ENCODE measurements at regions not wholly inside any gene's neighbourhood (a gene's known extent, or its start where the extent isn't known, plus 50 kb on each side); places are given as distances from the start of the nearest gene placed in this dataset.
"Not testable (repeated sequence)": the region's sequence is repeated elsewhere in the genome, so short reads cannot be mapped to it uniquely, and the experiment has no call there.

DNA sequence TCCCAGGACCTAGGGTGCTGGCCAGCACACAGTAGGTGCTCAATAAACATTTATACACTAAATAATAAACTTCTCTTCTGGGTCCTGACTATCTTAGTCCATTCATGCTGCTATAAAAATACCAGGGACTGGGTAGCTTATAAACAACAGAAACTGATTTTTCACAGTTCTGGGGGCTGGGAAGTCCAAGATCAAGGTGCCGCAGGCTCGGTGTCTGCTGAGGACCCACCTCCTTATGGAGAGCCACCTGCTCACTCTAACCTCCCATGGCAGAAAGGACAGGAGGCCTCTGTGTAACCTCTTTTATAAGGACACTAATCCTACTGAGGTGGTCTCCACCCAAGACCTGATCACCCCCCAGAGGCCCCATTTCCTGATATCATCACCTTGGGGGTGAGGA is 114.4 kb upstream of the IQSEC1 start:
- no peaks in the 10 kb centered on the region for H3K9me3 ChIP-seq
- no peaks in the 10 kb centered on the region for H3K27me3 ChIP-seq
- no peak overlapping the region for H3K4me3 ChIP-seq
- no peak overlapping the region for H3K27ac ChIP-seq
- DNase-seq: no peak
- intact Hi-C loops (cut with DNase I; ENCODE audit: low total_unique reads): no loop called here
- no peaks in the 10 kb centered on the region for H3K4me1 ChIP-seq
- TF ChIP-seq, protein P1, sequence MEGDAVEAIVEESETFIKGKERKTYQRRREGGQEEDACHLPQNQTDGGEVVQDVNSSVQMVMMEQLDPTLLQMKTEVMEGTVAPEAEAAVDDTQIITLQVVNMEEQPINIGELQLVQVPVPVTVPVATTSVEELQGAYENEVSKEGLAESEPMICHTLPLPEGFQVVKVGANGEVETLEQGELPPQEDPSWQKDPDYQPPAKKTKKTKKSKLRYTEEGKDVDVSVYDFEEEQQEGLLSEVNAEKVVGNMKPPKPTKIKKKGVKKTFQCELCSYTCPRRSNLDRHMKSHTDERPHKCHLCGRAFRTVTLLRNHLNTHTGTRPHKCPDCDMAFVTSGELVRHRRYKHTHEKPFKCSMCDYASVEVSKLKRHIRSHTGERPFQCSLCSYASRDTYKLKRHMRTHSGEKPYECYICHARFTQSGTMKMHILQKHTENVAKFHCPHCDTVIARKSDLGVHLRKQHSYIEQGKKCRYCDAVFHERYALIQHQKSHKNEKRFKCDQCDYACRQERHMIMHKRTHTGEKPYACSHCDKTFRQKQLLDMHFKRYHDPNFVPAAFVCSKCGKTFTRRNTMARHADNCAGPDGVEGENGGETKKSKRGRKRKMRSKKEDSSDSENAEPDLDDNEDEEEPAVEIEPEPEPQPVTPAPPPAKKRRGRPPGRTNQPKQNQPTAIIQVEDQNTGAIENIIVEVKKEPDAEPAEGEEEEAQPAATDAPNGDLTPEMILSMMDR (IDR thresholded peaks at IDR 0.05): no peak
- no peak for TF ChIP-seq POLR2A (IDR thresholded peaks at IDR 0.05)
- H3K36me3 ChIP-seq: no peaks in the 10 kb centered on the region

DNA sequence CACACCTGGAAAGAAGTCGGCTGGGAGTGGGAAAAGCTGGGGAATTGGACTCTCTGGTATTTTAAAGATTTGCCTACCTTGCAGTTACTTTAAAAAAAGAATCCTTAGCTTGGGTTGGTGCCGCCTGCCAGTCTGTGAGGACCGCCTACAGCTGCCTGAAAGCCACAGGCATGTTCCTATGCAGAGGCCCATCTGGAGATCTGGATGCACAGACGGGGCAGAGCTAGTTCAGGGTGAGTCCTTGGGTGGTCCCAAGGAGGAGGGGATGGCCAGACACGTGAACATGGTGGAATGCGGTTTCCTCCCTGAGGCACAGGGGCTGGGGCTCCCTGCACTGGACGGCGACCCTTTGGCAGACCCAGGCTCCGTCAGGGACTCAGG is 113.2 kb upstream of the IQSEC1 start:
- Histone ChIP-seq H3K27me3 (no peaks in the 10 kb centered on the region), H3K4me3 (no peak overlapping the region), H3K4me1 (no peaks in the 10 kb centered on the region), H3K36me3 (no peaks in the 10 kb centered on the region), H3K27ac (no peak overlapping the region), H3K9me3 (no peaks in the 10 kb centered on the region)
- no peak for DNase-seq
- no peak for TF ChIP-seq POLR2A (IDR thresholded peaks at IDR 0.05)
- TF ChIP-seq, protein P1 (IDR thresholded peaks at IDR 0.05): no peak
- intact Hi-C loops (cut with DNase I; ENCODE audit: low total_unique reads): no loop called here

DNA sequence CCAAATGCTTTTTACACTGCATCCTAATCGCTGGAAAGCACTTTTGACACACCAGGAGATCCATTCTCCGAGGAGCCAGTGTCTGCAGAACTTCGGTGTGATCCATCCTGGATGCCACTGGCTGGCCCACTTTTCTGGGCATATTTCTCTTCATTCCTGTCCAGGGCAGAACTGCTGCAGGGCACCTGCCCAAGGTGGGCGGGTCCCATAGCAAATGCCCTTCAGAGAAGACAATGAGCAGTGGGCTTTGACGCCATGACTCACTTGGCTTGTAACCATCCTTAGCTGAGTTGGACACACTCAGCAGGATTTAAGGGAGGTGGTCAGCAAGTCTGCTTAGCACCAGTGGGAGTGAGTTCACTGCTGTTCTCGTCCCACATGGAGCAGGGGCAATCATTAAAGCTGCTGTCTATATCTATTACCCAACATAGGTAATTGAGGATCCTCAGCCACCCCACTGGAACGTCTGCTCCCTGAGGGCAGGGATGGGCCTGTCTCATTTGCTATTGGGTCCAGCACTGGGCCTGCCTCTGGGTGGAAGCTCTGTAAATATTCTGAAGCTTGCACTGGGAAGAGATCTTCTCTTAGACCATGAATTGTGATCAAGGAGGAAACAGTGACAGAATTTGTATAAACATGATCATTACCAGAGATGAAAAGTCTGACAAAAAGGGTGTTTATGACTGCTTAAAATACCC is 112.7 kb upstream of the IQSEC1 start:
- no peaks in the 10 kb centered on the region for H3K4me1 ChIP-seq
- intact Hi-C loops (cut with DNase I; ENCODE audit: low total_unique reads): no loop called here
- H3K36me3 ChIP-seq: no peaks in the 10 kb centered on the region
- H3K9me3 ChIP-seq: no peaks in the 10 kb centered on the region
- H3K4me3 ChIP-seq: no peak overlapping the region
- H3K27ac ChIP-seq: no peak overlapping the region
- DNase-seq: no peak
- TF ChIP-seq, protein P1 (IDR thresholded peaks at IDR 0.05): no peak
- TF ChIP-seq POLR2A (IDR thresholded peaks at IDR 0.05): no peak
- H3K27me3 ChIP-seq: no peaks in the 10 kb centered on the region

DNA sequence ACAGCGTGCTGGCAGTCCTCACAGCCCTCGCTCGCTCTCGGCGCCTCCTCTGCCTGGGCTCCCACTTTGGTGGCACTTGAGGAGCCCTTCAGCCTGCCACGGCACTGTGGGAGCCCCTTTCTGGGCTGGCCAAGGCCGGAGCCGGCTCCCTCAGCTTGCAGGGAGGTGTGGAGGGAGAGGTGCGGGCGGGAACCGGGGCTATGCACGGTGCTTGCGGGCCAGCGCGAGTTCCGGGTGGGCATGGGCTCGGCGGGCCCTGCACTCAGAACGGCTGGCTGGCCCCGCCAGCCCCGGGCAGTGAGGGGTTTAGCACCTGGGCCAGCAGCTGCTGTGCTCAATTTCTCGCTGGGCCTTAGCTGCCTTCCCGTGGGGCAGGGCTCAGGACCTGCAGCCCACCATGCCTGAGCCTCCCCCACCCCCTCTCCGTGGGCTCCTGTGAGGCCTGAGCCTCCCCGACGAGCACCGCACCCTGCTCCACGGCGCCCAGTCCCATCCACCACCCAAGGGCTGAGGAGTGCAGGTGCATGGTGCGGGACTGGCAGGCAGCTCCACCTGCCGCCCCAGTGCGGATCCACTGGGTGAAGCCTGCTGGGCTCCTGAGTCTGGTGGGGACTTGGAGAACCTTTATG is 106.5 kb upstream of the IQSEC1 start:
- intact Hi-C loops (cut with DNase I; ENCODE audit: low total_unique reads): not testable (repeated sequence)

DNA sequence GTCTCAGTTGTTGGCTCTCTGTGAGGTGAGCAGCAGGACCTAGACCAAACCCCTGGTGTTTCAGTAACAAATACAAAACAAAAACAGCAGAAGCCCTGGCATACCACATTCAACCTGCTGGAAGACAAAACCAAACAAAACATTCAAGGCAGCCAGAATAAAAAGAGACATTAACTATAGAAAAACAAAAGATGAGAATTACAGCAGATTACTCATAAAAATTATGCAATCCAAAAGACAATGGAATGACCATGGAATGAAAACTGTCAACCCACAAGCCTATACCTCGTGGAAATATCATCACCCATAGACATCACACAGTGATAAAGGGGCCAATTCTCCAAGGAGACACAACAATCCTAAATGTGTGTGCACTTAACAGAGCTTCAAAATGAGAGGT is 106.0 kb upstream of the IQSEC1 start:
- Histone ChIP-seq H3K4me3 (no peak overlapping the region), H3K4me1 (no peaks in the 10 kb centered on the region), H3K36me3 (no peaks in the 10 kb centered on the region), H3K27ac (no peak overlapping the region), H3K9me3 (no peaks in the 10 kb centered on the region), H3K27me3 (no peaks in the 10 kb centered on the region)
- intact Hi-C loops (cut with DNase I; ENCODE audit: low total_unique reads): no loop called here
- DNase-seq: no peak
- no peak for TF ChIP-seq POLR2A (IDR thresholded peaks at IDR 0.05)
- TF ChIP-seq, protein P1 (IDR thresholded peaks at IDR 0.05): no peak

More for the DNA sequence above, 106.5 kb upstream of the IQSEC1 start:
- H3K27me3 ChIP-seq, H3K27ac ChIP-seq, H3K4me1 ChIP-seq, H3K36me3 ChIP-seq, H3K4me3 ChIP-seq, DNase-seq, H3K9me3 ChIP-seq: not testable (repeated sequence)

Measured in uterus (tissue), 3 donors.